MCF 10A (cell line): ENCODE measurements at regions not wholly inside any gene's neighbourhood (a gene's known extent, or its start where the extent isn't known, plus 50 kb on each side); places are given as distances from the start of the nearest gene placed in this dataset.

ENCODE experiments used
- BruUV-seq: library from RNA; stranded (reverse); fragments of 400-500 nt; replicated peaks from 2 replicates; lab custom pipeline; 2021; lab: Mats Ljungman, UMichigan
- CTCF ChIA-PET: fragments of 300-600 bp; sonication (Branson Sonifier 250); formaldehyde crosslinking; extraction: SDS; loops from one replicate; lab custom pipeline; 2021; ENCODE audit warnings: antibody characterized with exemption, inconsistent platforms; lab: Yijun Ruan, JAX
- POLR2A ChIA-PET: fragments of 300-600, 350-650 bp; sonication (Branson Sonifier 250); formaldehyde crosslinking; extraction: SDS; loops from one replicate; lab custom pipeline; 2020; ENCODE audit warnings: antibody characterized with exemption, inconsistent platforms; lab: Yijun Ruan, JAX
- DNase-seq: peaks from one replicate; pipeline ENCODE4 v3.0.0-alpha.2; 2018; ENCODE audit not compliant: unreplicated experiment
- H3K27ac Mint-ChIP-seq: one replicate; pipeline ENCODE4 v1.8.0; 2022; ENCODE audit warnings: mild to moderate bottlenecking, low read depth, mixed read lengths; ENCODE audit not compliant: unreplicated experiment
- H3K27me3 Mint-ChIP-seq: one replicate; pipeline ENCODE4 v1.8.0; 2022; ENCODE audit warnings: mixed read lengths; ENCODE audit not compliant: insufficient read depth, unreplicated experiment
- H3K36me3 Mint-ChIP-seq: one replicate; pipeline ENCODE4 v1.8.0; 2022; ENCODE audit warnings: mild to moderate bottlenecking, moderate library complexity, mixed read lengths; ENCODE audit not compliant: insufficient read depth, unreplicated experiment
- H3K4me1 Mint-ChIP-seq: one replicate; pipeline ENCODE4 v1.8.0; 2022; ENCODE audit warnings: mixed read lengths; ENCODE audit not compliant: insufficient read depth, unreplicated experiment
- H3K4me3 Mint-ChIP-seq: one replicate; pipeline ENCODE4 v1.8.0; 2022; ENCODE audit warnings: mild to moderate bottlenecking, moderate library complexity, mixed read lengths; ENCODE audit not compliant: unreplicated experiment
- H3K9me3 Mint-ChIP-seq: one replicate; pipeline ENCODE4 v1.8.0; 2022; ENCODE audit warnings: mixed read lengths; ENCODE audit not compliant: unreplicated experiment
- intact Hi-C: fragments of 100-400 bp; cut with micrococcal nuclease; formaldehyde crosslinking; loops from 2 replicates; pipeline ENCODE4 v1.14.1; 2022
- TF ChIP-seq, protein P1 (sequence below): fragments of 200-600 bp; IDR thresholded peaks from one replicate; pipeline ENCODE4 v1.8.0; 2022; ENCODE audit warnings: antibody characterized with exemption, mild to moderate bottlenecking; ENCODE audit not compliant: unreplicated experiment

DNA sequence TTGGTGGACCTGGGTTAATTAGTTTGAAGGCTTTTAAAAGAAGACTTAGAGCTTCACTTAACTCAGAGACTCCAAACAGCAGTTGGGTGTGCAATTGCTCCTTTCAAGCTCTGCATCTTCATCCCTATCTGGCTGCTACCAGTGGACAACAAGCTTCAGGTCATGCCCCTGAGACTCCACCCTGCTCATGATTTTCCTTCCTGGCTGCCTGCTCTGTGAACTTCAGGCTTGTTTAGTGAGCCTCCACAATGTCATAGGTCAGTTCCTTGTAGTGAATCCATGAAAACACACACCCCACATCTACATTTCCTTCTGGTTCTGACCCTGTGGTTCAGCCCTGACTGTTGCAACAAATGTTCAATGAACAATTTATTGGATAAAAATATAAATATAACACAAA, 61.1 kb upstream of the MARCKS start:
- no peak overlapping the region for H3K27ac Mint-ChIP-seq
- no peak overlapping the region for H3K4me3 Mint-ChIP-seq
- H3K27me3 Mint-ChIP-seq = no peaks in the 10 kb centered on the region
- CTCF ChIA-PET = interaction anchor here (0.6 kb wide), 1 partner anchor 146 kb away, joined by 3 read pairs; no protein-coding TSS in a partner anchor
- H3K4me1 Mint-ChIP-seq = no peaks in the 10 kb centered on the region
- no peaks in the 10 kb centered on the region for H3K36me3 Mint-ChIP-seq
- intact Hi-C loops = no loop called here
- BruUV-seq = no TSS peak
- DNase-seq = no peak
- POLR2A ChIA-PET = no interaction called here
- no peaks in the 10 kb centered on the region for H3K9me3 Mint-ChIP-seq
- TF ChIP-seq, protein P1, sequence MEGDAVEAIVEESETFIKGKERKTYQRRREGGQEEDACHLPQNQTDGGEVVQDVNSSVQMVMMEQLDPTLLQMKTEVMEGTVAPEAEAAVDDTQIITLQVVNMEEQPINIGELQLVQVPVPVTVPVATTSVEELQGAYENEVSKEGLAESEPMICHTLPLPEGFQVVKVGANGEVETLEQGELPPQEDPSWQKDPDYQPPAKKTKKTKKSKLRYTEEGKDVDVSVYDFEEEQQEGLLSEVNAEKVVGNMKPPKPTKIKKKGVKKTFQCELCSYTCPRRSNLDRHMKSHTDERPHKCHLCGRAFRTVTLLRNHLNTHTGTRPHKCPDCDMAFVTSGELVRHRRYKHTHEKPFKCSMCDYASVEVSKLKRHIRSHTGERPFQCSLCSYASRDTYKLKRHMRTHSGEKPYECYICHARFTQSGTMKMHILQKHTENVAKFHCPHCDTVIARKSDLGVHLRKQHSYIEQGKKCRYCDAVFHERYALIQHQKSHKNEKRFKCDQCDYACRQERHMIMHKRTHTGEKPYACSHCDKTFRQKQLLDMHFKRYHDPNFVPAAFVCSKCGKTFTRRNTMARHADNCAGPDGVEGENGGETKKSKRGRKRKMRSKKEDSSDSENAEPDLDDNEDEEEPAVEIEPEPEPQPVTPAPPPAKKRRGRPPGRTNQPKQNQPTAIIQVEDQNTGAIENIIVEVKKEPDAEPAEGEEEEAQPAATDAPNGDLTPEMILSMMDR = no peak

- no peak overlapping the region for H3K27ac Mint-ChIP-seq
- ChIA-PET CTCF (no interaction called here), POLR2A (interaction anchor here (0.6 to 0.8 kb wide), 2 partner anchors 35 to 50 kb away, joined by 3 read pairs; no protein-coding TSS in a partner anchor)
- TF ChIP-seq, protein P1 = no peak
- H3K4me3 Mint-ChIP-seq = no peak overlapping the region
- DNase-seq = no peak
- H3K27me3 Mint-ChIP-seq = no peaks in the 10 kb centered on the region
- H3K36me3 Mint-ChIP-seq = no peaks in the 10 kb centered on the region
- intact Hi-C loops = no loop called here
- H3K4me1 Mint-ChIP-seq = no peaks in the 10 kb centered on the region
- no TSS peak for BruUV-seq
- no peaks in the 10 kb centered on the region for H3K9me3 Mint-ChIP-seq
These were observed 54.4 kb upstream of the MARCKS start for GRCh38 chr6:113802779-113803178.

GRCh38 chr6:113805173-113805790, 51.9 kb upstream of the MARCKS start:
- no peak for DNase-seq
- H3K4me3 Mint-ChIP-seq = no peak overlapping the region
- BruUV-seq = no TSS peak
- no peaks in the 10 kb centered on the region for H3K36me3 Mint-ChIP-seq
- CTCF ChIA-PET = interaction anchor here (0.7 kb wide), 1 partner anchor 26 kb away, joined by 4 read pairs; no protein-coding TSS in a partner anchor
- no peak overlapping the region for H3K27ac Mint-ChIP-seq
- no peaks in the 10 kb centered on the region for H3K27me3 Mint-ChIP-seq
- POLR2A ChIA-PET = interaction anchor here (1.5 kb wide), 1 partner anchor 8 kb away, joined by 3 read pairs; no protein-coding TSS in a partner anchor
- TF ChIP-seq, protein P1 = no peak
- H3K4me1 Mint-ChIP-seq = no peaks in the 10 kb centered on the region
- H3K9me3 Mint-ChIP-seq = no peaks in the 10 kb centered on the region
- intact Hi-C loops = no loop called here

GRCh38 chr6:113805811-113806495, 51.2 kb upstream of the MARCKS start:
- Mint-ChIP-seq H3K27me3 (no peaks in the 10 kb centered on the region), H3K36me3 (no peaks in the 10 kb centered on the region), H3K9me3 (no peaks in the 10 kb centered on the region), H3K27ac (no peak overlapping the region), H3K4me3 (no peak overlapping the region), H3K4me1 (no peaks in the 10 kb centered on the region)
- no peak for DNase-seq
- TF ChIP-seq, protein P1 = no peak
- intact Hi-C loops = no loop called here
- CTCF ChIA-PET = interaction anchor here (0.6 kb wide), 1 partner anchor 158 kb away, joined by 3 read pairs; no protein-coding TSS in a partner anchor
- POLR2A ChIA-PET = interaction anchor here (1.5 kb wide), 1 partner anchor 9 kb away, joined by 3 read pairs; no protein-coding TSS in a partner anchor
- no TSS peak for BruUV-seq
